A673 (cell line): ENCODE measurements at regions not wholly inside any gene's neighbourhood (a gene's known extent, or its start where the extent isn't known, plus 50 kb on each side); places are given as distances from the start of the nearest gene placed in this dataset.
A peak's percentile ranks its signal among the peaks of the same experiment; 100 is the strongest.

Experiments
- BruUV-seq: library from RNA; stranded (reverse); fragments of 400-500 nt; replicated peaks from 2 replicates; lab custom pipeline; 2021; lab: Mats Ljungman, UMichigan
- CTCF ChIA-PET: fragments of 300-600 bp; sonication (Branson Sonifier 250); formaldehyde crosslinking; loops from one replicate; lab custom pipeline; 2022; ENCODE audit warnings: antibody characterized with exemption; lab: Charles Lee
- POLR2A ChIA-PET: fragments of 300-600 bp; sonication (Branson Sonifier 250); formaldehyde crosslinking; loops from one replicate; lab custom pipeline; 2022; ENCODE audit warnings: antibody characterized with exemption; ENCODE audit not compliant: low non-redundant PET; lab: Charles Lee
- DNase-seq: peaks from one replicate; pipeline ENCODE4 v3.0.0-alpha.2; 2015; ENCODE audit warnings: low spot score
- H3K27ac ChIP-seq: fragments of 200-600 bp; sonication (generic); 2 replicates; pipeline ENCODE4 v1.5.1; 2016; ENCODE audit warnings: mixed run types, low read depth, mild to moderate bottlenecking, mixed read lengths, antibody characterized with exemption, low read length; ENCODE audit not compliant: poor library complexity, severe bottlenecking
- H3K27me3 ChIP-seq: fragments of 200-600 bp; sonication (generic); replicated peaks from 2 replicates; pipeline ENCODE4 v1.6.1; 2017; ENCODE audit warnings: mixed run types, low read depth, mild to moderate bottlenecking, mixed read lengths, antibody characterized with exemption, low read length; ENCODE audit not compliant: insufficient read depth, poor library complexity
- H3K36me3 ChIP-seq: fragments of 200-600 bp; sonication (generic); 2 replicates; pipeline ENCODE4 v1.6.1; 2016; ENCODE audit warnings: mixed run types, mild to moderate bottlenecking, mixed read lengths, antibody characterized with exemption, low read length; ENCODE audit not compliant: insufficient read depth, poor library complexity, severe bottlenecking
- H3K4me1 ChIP-seq: fragments of 200-600 bp; sonication (generic); 2 replicates; pipeline ENCODE4 v1.6.1; 2017; ENCODE audit warnings: mixed run types, mild to moderate bottlenecking, mixed read lengths, antibody characterized with exemption, low read length; ENCODE audit not compliant: insufficient read depth, poor library complexity, severe bottlenecking
- H3K4me3 ChIP-seq: fragments of 200-600 bp; sonication (generic); 2 replicates; pipeline ENCODE4 v1.5.1; 2016; ENCODE audit warnings: low read depth, mixed run types, mild to moderate bottlenecking, mixed read lengths, low read length; ENCODE audit not compliant: poor library complexity, severe bottlenecking
- H3K9me3 ChIP-seq: fragments of 200-600 bp; sonication (generic); 2 replicates; pipeline ENCODE4 v1.6.1; 2016; ENCODE audit warnings: mixed run types, low read depth, mild to moderate bottlenecking, mixed read lengths, antibody characterized with exemption, low read length; ENCODE audit not compliant: poor library complexity, severe bottlenecking
- CTCF ChIP-seq: fragments of 300-800, 200-600 bp; sonication (generic); conservative IDR thresholded peaks from 2 replicates; pipeline ENCODE4 v1.5.1; 2017; ENCODE audit warnings: low read depth, mild to moderate bottlenecking, antibody characterized with exemption, low read length, moderate library complexity, mixed read lengths
- EZH2 ChIP-seq: fragments of 200-600 bp; sonication (generic); IDR thresholded peaks from 2 replicates; pipeline ENCODE4 v1.6.1; 2017; ENCODE audit warnings: borderline replicate concordance, low read depth, mild to moderate bottlenecking, mixed read lengths, antibody characterized with exemption, low read length; ENCODE audit not compliant: poor library complexity, severe bottlenecking
- intact Hi-C: fragments of 100-400 bp; cut with micrococcal nuclease; formaldehyde crosslinking; loops from one replicate; pipeline ENCODE4 v1.10.0; 2022; ENCODE audit not compliant: unreplicated experiment

- H3K27me3 ChIP-seq, result no peaks in the 10 kb centered on the region
- H3K27ac ChIP-seq, result no peak overlapping the region
- intact Hi-C loops, result no loop called here
- no TSS peak for BruUV-seq
- peak; percentile 20 for DNase-seq
- TF ChIP-seq CTCF (no peak), EZH2 (no peak)
- no peaks in the 10 kb centered on the region for H3K36me3 ChIP-seq
- ChIA-PET POLR2A (no interaction called here), CTCF (no interaction called here)
- no peaks in the 10 kb centered on the region for H3K4me1 ChIP-seq
- H3K9me3 ChIP-seq, result no peaks in the 10 kb centered on the region
- H3K4me3 ChIP-seq, result no peak overlapping the region
These were observed 159.3 kb downstream of the PTCHD1 start for GRCh38 chrX:23493941-23494374.

GRCh38 chrX:23494741-23495140 is 160.1 kb downstream of the PTCHD1 start:
- H3K9me3 ChIP-seq, result no peaks in the 10 kb centered on the region
- CTCF ChIA-PET, result no interaction called here
- H3K4me3 ChIP-seq, result no peak overlapping the region
- no peak for DNase-seq
- no peaks in the 10 kb centered on the region for H3K27me3 ChIP-seq
- TF ChIP-seq CTCF (no peak), EZH2 (no peak)
- no peaks in the 10 kb centered on the region for H3K4me1 ChIP-seq
- BruUV-seq, result no TSS peak
- intact Hi-C loops, result no loop called here
- H3K36me3 ChIP-seq, result no peaks in the 10 kb centered on the region
- no peak overlapping the region for H3K27ac ChIP-seq
- POLR2A ChIA-PET, result no interaction called here

DNA sequence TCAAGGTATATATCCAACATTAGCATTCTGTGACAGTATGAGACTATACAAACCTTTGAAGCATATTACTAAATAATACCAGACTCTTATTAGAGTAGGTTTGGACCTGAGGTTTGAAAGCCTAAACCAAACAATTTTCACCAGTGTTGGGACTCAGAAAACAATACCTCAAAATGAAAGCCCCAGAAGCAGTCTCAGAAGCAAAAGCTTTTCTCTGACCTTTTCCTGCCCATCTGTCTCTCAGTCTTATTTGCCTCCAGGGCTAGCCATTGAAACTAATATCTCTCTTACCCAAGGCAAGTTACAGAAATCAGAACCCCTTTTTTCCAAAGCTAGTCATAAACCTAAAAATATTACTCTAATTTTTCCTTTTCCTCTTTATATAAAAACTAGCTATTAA is 163.3 kb downstream of the PTCHD1 start:
- intact Hi-C loops, result no loop called here
- Histone ChIP-seq H3K9me3 (no peaks in the 10 kb centered on the region), H3K27me3 (no peaks in the 10 kb centered on the region), H3K4me1 (no peaks in the 10 kb centered on the region), H3K4me3 (no peak overlapping the region), H3K27ac (no peak overlapping the region), H3K36me3 (no peaks in the 10 kb centered on the region)
- no TSS peak for BruUV-seq
- no peak for DNase-seq
- TF ChIP-seq CTCF (no peak), EZH2 (no peak)
- ChIA-PET CTCF (no interaction called here), POLR2A (no interaction called here)
